Uterus (tissue), 3 donors: ENCODE measurements at regions not wholly inside any gene's neighbourhood (a gene's known extent, or its start where the extent isn't known, plus 50 kb on each side); places are given as distances from the start of the nearest gene placed in this dataset.
"Not testable (repeated sequence)": the region's sequence is repeated elsewhere in the genome, so short reads cannot be mapped to it uniquely, and the experiment has no call there.

Experiments
- DNase-seq, 2 donors: peaks; one replicate each; pipeline ENCODE4 v3.0.0-alpha.2; 2019 to 2020
- H3K27ac ChIP-seq, 2 donors: fragments of 200-600 bp; sonication (generic); 1 replicate in 1 of 2; 2 replicates in 1 of 2; pipeline ENCODE4 v1.5.1; 2016 to 2018
- H3K27me3 ChIP-seq, 2 donors: fragments of 200-600 bp; sonication (generic); one replicate each; pipeline ENCODE4 v1.5.1; 2018 to 2019; ENCODE audit warnings: control low read depth in 1 of 2
- H3K36me3 ChIP-seq, 2 donors: fragments of 200-600 bp; sonication (generic); one replicate each; pipeline ENCODE4 v1.5.1; 2019; ENCODE audit warnings: control low read depth in 1 of 2
- H3K4me1 ChIP-seq, 2 donors: fragments of 200-600 bp; sonication (generic); one replicate each; pipeline ENCODE4 v1.5.1; 2018 to 2019; ENCODE audit warnings: control low read depth in 1 of 2
- H3K4me3 ChIP-seq, 2 donors: fragments of 200-600 bp; sonication (generic); 1 replicate in 1 of 2; 2 replicates in 1 of 2; pipeline ENCODE4 v1.5.1; 2018 to 2019; ENCODE audit warnings: mild to moderate bottlenecking in 1 of 2
- H3K9me3 ChIP-seq, 2 donors: fragments of 200-600 bp; sonication (generic); one replicate each; pipeline ENCODE4 v1.5.1; 2019; ENCODE audit warnings: control low read depth in 1 of 2
- CTCF ChIP-seq, 4 experiments: fragments of 200-600 bp in 2 of 4; fragments of 450-650 bp in 2 of 4; sonication (generic) in 2 of 4; IDR thresholded peaks; one replicate each; pipeline ENCODE4 v1.5.1; 2016 to 2019; ENCODE audit warnings: antibody characterized with exemption in 4 of 4, mild to moderate bottlenecking in 2 of 4, moderate library complexity in 1 of 4
- POLR2A ChIP-seq, 2 donors: fragments of 450-650 bp; IDR thresholded peaks; one replicate each; pipeline ENCODE4 v1.6.1; 2016; ENCODE audit warnings: antibody characterized with exemption in 2 of 2, mild to moderate bottlenecking in 1 of 2, moderate library complexity in 1 of 2
- intact Hi-C: fragments of 100-400 bp; cut with DNase I; formaldehyde crosslinking; loops from one replicate; pipeline ENCODE4 v1.15.1; 2023; ENCODE audit warnings: low total_unique reads
- donor health status: DM: yes; HTN: yes; CAD: no.

DNA sequence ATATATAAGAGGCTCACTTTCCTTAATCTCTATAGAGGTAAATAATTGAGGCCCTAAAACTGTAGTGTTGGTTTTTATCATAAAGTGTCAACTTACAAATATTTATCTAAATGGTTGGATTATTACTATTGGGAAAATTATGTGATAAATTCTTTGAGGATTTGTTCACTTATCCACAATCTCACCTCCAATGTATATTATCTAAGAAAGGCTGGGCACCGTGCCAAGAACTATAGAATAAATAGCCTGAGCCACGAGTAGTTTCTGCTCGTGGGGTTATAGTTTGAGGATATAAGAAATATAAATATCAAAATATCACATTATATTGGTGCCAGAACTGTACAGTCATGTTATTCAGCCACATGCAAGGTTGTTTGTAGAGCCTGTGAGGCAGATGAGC lies 177.9 kb downstream of the VEGFC start:
- Histone ChIP-seq H3K36me3 (no peaks in the 10 kb centered on the region), H3K4me3 (no peak overlapping the region), H3K27me3 (no peaks in the 10 kb centered on the region), H3K27ac (no peak overlapping the region), H3K4me1 (no peaks in the 10 kb centered on the region), H3K9me3 (no peaks in the 10 kb centered on the region)
- intact Hi-C loops: no loop called here
- DNase-seq: no peak
- TF ChIP-seq POLR2A (IDR thresholded peaks at IDR 0.05) (no peak), CTCF (IDR thresholded peaks at IDR 0.05) (no peak)

- Histone ChIP-seq H3K36me3 (no peaks in the 10 kb centered on the region), H3K9me3 (no peaks in the 10 kb centered on the region), H3K27ac (no peak overlapping the region), H3K27me3 (no peaks in the 10 kb centered on the region), H3K4me3 (no peak overlapping the region), H3K4me1 (no peaks in the 10 kb centered on the region)
- intact Hi-C loops: no loop called here
- TF ChIP-seq POLR2A (IDR thresholded peaks at IDR 0.05) (no peak), CTCF (IDR thresholded peaks at IDR 0.05) (no peak)
- DNase-seq: no peak
Observed at GRCh38 chr4:176616151-176616550, 176.6 kb downstream of the VEGFC start.

GRCh38 chr4:176618138-176618537 lies 174.6 kb downstream of the VEGFC start:
- no peak for DNase-seq
- intact Hi-C loops: no loop called here
- Histone ChIP-seq H3K27me3 (no peaks in the 10 kb centered on the region), H3K4me1 (no peaks in the 10 kb centered on the region), H3K9me3 (no peaks in the 10 kb centered on the region), H3K4me3 (no peak overlapping the region), H3K27ac (no peak overlapping the region), H3K36me3 (no peaks in the 10 kb centered on the region)
- TF ChIP-seq POLR2A (IDR thresholded peaks at IDR 0.05): no peak
- no peak for TF ChIP-seq CTCF (IDR thresholded peaks at IDR 0.05)

DNA sequence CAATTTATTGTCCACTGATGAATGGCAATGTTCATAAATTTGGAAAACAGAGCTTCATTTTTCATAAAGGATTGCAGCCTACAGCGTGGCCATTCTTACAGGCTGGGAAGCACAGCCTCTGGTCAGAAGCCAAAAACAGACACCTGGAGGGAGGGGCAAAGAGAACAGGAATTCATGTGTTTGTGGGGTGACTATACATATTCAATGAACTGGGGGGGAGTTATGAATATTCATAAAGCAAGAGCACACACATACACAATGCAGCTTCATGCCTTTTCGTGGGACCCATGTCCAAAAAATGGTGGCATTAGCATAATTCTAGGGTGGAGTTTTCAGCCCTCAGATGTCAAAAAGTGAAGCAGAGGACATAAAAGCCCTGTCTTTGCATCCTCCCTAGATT lies 173.3 kb downstream of the VEGFC start:
- TF ChIP-seq CTCF (IDR thresholded peaks at IDR 0.05): no peak
- H3K4me3 ChIP-seq: no peak overlapping the region

DNA sequence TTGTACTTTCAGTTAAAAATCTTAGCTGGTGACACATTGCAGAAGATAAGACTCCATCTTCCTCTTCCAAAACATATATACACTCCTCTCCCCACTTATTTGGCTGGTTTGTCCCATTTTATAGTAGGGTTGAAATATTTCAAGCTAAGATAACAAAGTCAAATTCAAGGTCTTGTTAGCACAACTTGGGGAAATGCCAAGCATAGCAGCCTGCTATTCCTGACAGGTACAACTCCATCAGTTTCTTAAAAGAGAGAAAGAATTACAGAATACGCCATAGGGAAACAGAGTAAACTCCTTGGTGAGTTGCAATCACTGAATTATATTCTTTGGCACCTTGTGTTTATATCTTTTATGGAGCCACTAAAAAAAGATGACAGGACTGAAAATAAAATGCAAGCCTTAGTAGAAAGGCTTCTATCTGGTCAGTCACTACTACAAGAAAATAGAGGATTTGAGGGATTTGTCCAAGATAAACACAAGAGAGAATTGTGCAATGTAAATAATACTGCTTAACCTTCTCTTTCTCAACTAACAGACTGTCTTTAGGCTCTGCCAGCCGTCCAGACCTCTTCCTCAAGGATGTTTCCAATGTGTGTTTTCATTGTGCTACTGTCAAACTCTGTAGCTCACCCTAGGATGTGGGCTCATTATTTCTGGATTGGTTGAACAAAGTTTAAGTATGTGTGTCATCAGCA lies 170.3 kb downstream of the VEGFC start:
- Histone ChIP-seq H3K27me3 (no peaks in the 10 kb centered on the region), H3K36me3 (no peaks in the 10 kb centered on the region), H3K9me3 (no peaks in the 10 kb centered on the region), H3K4me1 (no peaks in the 10 kb centered on the region), H3K27ac (no peak overlapping the region), H3K4me3 (no peak overlapping the region)
- intact Hi-C loops: no loop called here
- TF ChIP-seq POLR2A (IDR thresholded peaks at IDR 0.05): no peak
- TF ChIP-seq CTCF (IDR thresholded peaks at IDR 0.05): no peak
- no peak for DNase-seq

More for the DNA sequence above, 173.3 kb downstream of the VEGFC start:
- Histone ChIP-seq H3K27ac (no peak overlapping the region), H3K9me3 (no peaks in the 10 kb centered on the region), H3K27me3 (no peaks in the 10 kb centered on the region), H3K36me3 (no peaks in the 10 kb centered on the region), H3K4me1 (no peaks in the 10 kb centered on the region)
- intact Hi-C loops: no loop called here
- DNase-seq: no peak

GRCh38 chr4:176624983-176625610 lies 167.6 kb downstream of the VEGFC start:
- H3K36me3 ChIP-seq, DNase-seq, H3K4me1 ChIP-seq, intact Hi-C loops, H3K27me3 ChIP-seq, H3K9me3 ChIP-seq, H3K4me3 ChIP-seq, H3K27ac ChIP-seq: not testable (repeated sequence)
